GM12891 (cell line): ENCODE measurements at regions not wholly inside any gene's neighbourhood (a gene's known extent, or its start where the extent isn't known, plus 50 kb on each side); places are given as distances from the start of the nearest gene placed in this dataset.

Experiments used
- DNase-seq: peaks from one replicate; pipeline ENCODE4 v3.0.0; 2011; ENCODE audit warnings: low spot score; ENCODE audit not compliant: insufficient read length
- FAIRE-seq: peaks from 2 replicates; lab custom pipeline; 2011; peaks lifted over from hg19 to GRCh38; lab: Jason Lieb, UNC
- PAX5 ChIP-seq: IDR thresholded peaks from 2 replicates; pipeline ENCODE4 v1.6.1; 2011; ENCODE audit warnings: low read length, moderate library complexity, mild to moderate bottlenecking; ENCODE audit not compliant: insufficient read depth, severe bottlenecking
- POLR2A ChIP-seq: IDR thresholded peaks from 2 replicates; pipeline ENCODE4 v1.6.1; 2011; ENCODE audit warnings: low read depth, low read length, control low read depth
- POLR2AphosphoS5 ChIP-seq: IDR thresholded peaks from 2 replicates; pipeline ENCODE4 v1.6.1; 2011; ENCODE audit warnings: low read depth, low read length, control low read depth
- POU2F2 ChIP-seq: IDR thresholded peaks from 2 replicates; pipeline ENCODE4 v1.6.1; 2011; ENCODE audit warnings: low read depth, mild to moderate bottlenecking, control low read depth, low read length, moderate library complexity
- SPI1 ChIP-seq: IDR thresholded peaks from 2 replicates; pipeline ENCODE4 v1.6.1; 2011; ENCODE audit warnings: low read depth, low read length, control low read depth
- TAF1 ChIP-seq: IDR thresholded peaks from 2 replicates; pipeline ENCODE4 v1.6.1; 2011; ENCODE audit warnings: low read depth, low read length, control low read depth

DNA sequence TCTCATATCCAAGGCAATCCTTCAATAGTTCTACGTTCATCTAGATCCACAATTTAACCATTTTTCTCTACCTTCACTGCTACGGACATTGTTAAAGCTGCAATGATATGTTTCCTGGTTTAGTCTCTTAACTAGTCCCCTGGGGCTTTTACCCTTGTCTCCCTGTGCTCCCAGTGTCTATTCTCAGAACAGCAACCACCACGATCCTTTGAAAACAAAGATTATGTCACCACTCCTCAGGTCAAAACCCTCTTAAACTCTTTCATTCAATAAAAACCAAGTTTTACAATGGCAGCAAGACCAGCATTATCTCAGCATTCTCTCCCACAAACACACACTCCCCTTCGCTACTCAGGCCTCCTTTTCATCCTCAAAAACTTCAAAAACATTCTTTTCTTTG lies 298.2 kb upstream of the CHST9 start:
- no peak for DNase-seq
- TF ChIP-seq SPI1 (no peak), POLR2AphosphoS5 (no peak), POLR2A (no peak), PAX5 (no peak), POU2F2 (no peak), TAF1 (no peak)
- FAIRE-seq, result no peak

DNA sequence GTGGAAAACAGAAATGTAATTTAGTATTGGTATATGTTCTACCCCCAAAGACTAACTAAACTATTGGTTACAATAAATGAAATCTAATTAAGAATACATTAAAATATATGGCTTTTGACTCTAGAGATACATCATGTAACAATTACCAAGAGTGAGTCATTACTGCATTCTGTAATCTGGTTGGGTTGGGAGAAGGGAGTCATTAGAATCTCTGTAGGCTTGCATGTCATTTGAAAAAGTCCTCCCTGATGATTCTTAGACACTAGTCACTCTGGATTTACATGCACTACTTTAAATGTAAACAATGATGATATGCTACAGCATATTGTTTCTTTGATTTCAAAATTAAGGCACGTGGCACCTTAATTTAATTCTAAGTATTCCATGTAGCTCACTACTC lies 293.4 kb upstream of the CHST9 start:
- DNase-seq (no peak), FAIRE-seq (no peak)
- TF ChIP-seq TAF1, result no peak
- TF ChIP-seq PAX5, result no peak
- no peak for TF ChIP-seq POLR2A
- TF ChIP-seq SPI1, result no peak
- TF ChIP-seq POLR2AphosphoS5, result no peak
- TF ChIP-seq POU2F2, result no peak

DNA sequence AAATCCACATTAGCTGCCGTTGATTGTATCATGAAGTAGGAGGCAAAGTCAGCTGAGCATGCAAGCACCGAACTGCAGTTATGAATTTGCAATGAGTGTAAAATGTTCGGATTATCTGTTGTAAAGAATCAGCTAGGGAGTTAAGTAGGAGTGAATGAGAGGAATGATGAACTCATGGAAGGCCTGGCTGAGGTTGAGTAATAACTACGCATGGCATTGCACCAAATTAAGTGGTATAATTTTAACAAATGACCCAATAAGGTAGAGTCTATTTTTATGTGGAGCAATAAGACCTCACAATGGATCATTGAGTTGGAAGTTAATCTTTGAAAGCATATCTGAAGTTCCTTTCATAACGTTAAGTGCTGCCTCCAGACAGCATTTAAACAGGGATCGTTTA lies 288.2 kb upstream of the CHST9 start:
- no peak for FAIRE-seq

DNA sequence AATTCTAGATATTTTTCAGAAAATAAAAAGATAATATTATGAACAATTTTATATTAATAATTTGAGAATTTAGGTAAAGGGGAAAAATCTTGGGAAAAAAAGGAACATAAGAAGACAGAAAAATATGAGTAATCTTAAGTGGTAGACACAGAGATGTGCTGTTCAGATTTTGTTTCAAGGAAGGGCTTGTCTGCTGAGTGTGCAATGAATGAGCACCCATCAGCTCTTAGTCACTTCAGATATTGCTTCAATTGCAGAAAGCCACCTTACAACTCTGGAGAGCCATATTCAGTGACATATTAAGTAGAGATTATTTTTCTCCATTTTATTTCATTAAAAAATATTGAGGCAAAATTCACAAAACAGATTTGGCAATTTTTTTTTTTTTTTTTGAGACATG lies 282.0 kb upstream of the CHST9 start:
- TF ChIP-seq TAF1, result no peak
- no peak for TF ChIP-seq SPI1
- TF ChIP-seq POU2F2, result no peak
- TF ChIP-seq PAX5, result no peak
- no peak for TF ChIP-seq POLR2A
- TF ChIP-seq POLR2AphosphoS5, result no peak
- DNase-seq (no peak), FAIRE-seq (no peak)

More for the DNA sequence above, 288.2 kb upstream of the CHST9 start:
- no peak for TF ChIP-seq POLR2AphosphoS5
- no peak for TF ChIP-seq POU2F2
- no peak for TF ChIP-seq POLR2A
- no peak for TF ChIP-seq SPI1
- TF ChIP-seq TAF1, result no peak
- TF ChIP-seq PAX5, result no peak
- no peak for DNase-seq

DNA sequence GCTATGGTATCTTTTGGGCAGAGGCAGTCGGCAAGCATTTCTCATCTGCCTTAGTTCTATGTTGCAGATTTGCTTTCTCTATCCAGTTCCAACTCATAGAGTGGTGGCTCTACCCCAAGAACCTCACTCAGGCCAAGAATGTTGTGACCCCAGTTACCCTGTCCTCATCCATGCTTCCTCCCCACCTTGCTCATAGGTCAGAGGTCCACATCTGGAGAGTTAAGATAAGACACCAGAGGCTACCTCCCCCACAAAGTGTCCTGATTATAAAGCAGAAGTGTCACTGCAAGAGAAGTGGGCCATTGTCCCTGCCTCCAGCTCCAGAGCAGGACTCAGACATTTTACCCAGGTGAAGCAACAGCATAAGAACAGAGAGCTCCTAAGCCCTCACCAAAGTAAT lies 276.8 kb upstream of the CHST9 start:
- no peak for TF ChIP-seq POU2F2
- TF ChIP-seq SPI1, result no peak
- no peak for TF ChIP-seq POLR2A
- TF ChIP-seq TAF1, result no peak
- TF ChIP-seq POLR2AphosphoS5, result no peak
- no peak for TF ChIP-seq PAX5
- DNase-seq (no peak), FAIRE-seq (no peak)

DNA sequence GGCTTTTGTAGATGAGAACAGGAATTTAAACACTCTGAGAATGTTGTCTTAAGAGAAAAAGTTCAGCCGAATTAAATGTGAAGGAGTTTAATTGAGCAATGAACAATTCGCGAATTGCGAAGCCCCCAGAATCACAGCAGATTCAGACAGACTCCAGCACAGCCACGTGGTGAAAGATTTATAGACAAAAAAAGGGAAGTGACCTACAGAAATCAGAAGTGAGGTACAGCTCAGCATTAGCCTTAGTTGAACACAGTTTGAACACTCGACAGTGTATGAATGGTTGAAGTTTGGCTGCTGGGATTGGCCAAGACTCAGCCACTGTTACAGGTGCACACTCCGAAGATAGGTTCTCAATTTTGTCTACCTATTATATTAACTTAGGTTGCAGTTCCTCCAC lies 264.0 kb upstream of the CHST9 start:
- FAIRE-seq (no peak), DNase-seq (no peak)
- TF ChIP-seq SPI1 (peak; percentile 81), POLR2A (no peak)

DNA sequence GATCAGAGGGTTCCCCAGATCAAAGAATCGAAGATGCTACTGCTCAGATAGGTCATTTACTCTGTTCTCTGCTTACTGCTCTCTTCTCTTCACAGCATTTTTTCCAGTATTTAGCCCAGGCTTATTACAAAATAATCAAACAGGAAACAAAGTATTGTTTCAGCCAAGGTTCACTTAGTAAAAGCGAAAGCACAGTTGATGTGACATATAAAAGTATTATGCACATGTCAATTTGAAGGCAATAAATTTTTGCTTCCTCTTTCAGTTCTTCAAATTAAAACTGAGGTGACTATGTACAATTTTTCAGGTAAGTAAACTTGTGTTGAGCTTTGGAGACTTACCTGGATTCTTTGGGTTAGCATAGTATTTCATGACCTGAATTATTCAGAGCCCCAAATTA lies 262.8 kb upstream of the CHST9 start:
- DNase-seq (no peak), FAIRE-seq (no peak)
- TF ChIP-seq SPI1 (no peak), POU2F2 (no peak), TAF1 (no peak), PAX5 (no peak), POLR2A (no peak), POLR2AphosphoS5 (no peak)

DNA sequence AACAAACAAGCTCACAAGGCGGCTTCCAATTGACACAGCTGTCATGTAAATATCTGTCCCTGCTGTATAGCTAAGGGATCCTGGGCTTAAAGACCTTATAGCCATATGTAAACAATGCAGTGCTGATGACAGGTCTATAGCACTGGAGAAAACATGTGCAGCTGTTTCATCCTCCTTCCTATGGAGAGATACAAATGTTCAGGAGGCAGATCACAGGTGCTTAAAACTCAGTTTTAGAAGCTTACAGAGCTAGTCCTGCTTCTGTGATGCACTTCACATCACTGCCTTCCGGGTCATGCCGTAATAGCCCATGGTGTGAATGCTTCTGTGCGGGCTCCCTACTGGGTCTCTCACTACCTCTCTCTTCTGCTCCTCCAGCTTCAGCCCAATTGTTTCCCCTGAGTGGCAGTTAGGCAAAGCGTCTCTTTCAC lies 262.4 kb upstream of the CHST9 start:
- no peak for DNase-seq
- no peak for TF ChIP-seq TAF1
- no peak for TF ChIP-seq POLR2A
- TF ChIP-seq POLR2AphosphoS5, result no peak
- no peak for FAIRE-seq

DNA sequence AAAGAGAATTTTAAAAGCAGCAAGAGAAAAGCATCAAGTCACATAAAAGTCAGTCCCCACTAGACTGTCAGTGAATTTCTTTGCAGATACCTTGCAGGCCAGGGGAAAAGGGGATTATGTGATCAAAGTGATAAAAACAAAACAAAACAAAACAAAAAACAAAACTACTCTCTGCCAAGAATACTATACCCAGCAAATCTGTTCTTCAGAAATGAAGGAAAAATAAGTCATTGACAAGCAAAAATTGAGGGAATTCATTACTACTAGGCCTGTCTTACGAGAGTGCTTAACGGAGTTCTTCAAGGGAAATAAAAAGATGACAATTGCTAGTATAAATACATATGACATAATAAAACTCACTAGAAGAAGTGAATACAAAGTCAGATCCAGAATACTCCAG lies 245.5 kb upstream of the CHST9 start:
- DNase-seq (no peak), FAIRE-seq (no peak)
- TF ChIP-seq POLR2AphosphoS5 (no peak), POLR2A (no peak)

DNA sequence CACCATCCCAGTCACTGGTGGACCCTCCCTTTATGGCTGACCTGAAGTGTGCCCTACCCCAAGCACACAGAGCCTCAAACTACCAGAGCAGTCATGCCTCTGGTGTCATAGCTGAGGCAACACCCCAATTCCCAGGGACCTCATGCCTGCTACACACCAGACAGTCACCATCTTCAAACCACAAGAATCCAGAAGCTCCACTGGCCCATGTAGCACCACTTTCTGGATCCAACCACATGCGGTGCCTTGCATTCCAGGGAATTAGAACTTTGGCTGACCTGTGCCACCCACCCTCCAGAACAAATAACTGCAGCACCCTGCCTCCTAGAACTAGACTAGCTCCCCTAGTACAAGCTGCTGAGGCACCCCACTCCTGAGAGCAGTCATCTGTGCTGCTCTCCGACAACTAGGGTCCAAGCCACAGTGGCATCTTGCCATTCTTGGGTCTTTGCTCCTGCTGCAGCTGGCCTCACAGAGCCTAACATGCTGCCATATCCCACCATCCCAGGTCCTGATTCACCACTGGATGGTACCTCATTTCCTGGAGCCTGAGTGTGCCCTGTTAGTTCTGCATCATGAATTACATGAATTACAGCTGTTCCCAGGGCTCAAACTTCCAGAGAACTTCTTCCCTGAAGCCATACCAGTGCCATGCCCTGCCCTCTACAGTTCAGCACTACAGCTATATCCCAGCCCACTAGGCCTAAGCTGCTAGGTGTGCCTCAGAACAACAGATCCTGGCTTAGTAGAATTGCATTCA lies 243.8 kb upstream of the CHST9 start:
- FAIRE-seq (no peak), DNase-seq (no peak)
- no peak for TF ChIP-seq PAX5

DNA sequence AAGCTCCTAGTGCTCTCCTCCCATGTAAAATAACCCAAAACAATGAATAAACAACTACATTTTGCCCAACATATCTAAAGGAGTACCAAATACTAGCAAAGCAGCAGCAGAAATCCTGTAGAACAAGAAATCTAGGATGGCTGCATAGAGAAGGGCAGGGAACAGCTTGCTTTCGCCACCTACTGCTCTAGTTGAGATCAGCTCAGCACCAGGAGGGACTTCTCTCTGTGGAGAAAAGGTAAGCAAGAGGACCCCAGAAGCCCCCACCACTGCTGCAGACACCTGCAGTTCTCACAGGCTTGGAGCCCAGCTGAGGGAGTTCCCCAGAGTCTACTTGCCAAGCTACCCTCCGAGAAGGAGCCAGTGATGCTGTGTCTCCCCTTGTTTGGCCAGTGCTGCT lies 243.0 kb upstream of the CHST9 start:
- TF ChIP-seq POLR2A (no peak), POU2F2 (no peak), POLR2AphosphoS5 (no peak), SPI1 (no peak), PAX5 (no peak), TAF1 (no peak)
- no peak for FAIRE-seq
- DNase-seq, result no peak
